NCI-H748 treated with DMSO at 0.1 percent for 48 hours (cell line): ENCODE measurements at regions not wholly inside any gene's neighbourhood (a gene's known extent, or its start where the extent isn't known, plus 50 kb on each side); places are given as distances from the start of the nearest gene placed in this dataset.

ENCODE experiments used
- DNase-seq: peaks from one replicate; lab custom pipeline; 2025; lab: John Stamatoyannopoulos, UW

- no peak for DNase-seq
These were observed 133.4 kb upstream of the KCNG1 start for GRCh38 chr20:51156041-51156982.

- DNase-seq = no peak
These were observed 132.1 kb upstream of the KCNG1 start for GRCh38 chr20:51154708-51155690.

GRCh38 chr20:51153867-51154707, 131.2 kb upstream of the KCNG1 start:
- DNase-seq = no peak

DNA sequence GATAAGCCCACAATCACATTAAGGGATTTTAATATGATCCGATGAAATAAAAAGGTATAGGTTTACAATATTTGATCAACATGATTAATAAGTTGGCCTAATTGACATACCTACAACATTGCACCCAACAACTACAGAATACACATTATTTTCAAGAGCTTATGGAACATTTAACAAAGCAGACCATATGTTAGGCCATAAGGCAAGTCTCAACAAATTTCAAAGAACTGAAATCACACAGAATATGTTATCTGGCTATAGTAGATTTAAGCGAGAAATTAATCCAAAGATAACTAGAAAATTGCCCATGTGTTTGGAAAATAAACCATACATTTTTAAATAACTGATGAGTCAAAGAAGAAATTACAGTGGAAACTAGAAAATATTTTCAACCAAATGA, 126.0 kb upstream of the KCNG1 start:
- DNase-seq = no peak

DNA sequence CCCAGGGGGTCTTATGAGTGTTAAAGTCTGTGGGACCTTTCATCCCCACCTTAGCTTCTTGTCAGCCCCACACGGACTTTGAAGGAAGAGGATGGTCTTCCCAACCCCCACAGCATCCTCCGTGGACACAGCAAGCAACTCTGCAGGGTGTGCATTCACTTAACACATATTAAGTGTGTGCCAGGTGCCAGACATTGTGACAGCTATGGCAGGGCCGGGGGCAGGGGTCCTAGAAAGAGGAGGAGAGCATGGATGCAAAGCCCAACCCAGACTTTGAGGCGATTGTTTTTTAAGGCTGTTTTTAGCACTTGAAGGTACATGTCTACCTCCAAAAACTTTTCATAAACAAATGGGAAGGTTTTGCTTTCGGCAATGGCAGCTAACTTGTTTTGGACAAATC, 121.6 kb upstream of the KCNG1 start:
- DNase-seq = no peak

- DNase-seq = no peak
These were observed 120.7 kb upstream of the KCNG1 start for GRCh38 chr20:51143652-51144051.

- DNase-seq = no peak
These were observed 119.5 kb upstream of the KCNG1 start for GRCh38 chr20:51142448-51142847.

DNA sequence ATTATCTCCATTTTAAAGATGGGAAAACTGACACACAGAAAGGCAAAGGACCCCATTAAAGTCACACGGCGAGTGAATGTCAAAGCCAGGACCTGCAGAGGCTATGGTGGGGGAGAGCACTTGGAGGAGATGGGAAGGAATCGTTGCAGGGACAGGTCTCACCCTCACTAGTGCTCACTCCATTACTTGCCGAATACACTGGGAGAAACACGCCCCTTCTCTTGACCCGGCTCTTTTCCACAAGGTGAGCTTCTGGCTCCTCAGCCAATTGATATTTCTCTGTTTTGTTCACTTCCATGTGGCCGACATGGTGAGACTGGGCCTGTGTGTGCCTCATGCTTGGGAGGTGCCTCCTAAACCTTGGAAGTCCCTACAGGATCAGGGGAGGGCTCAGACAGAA, 117.8 kb upstream of the KCNG1 start:
- no peak for DNase-seq

- DNase-seq = peak; percentile 30
These were observed 117.0 kb upstream of the KCNG1 start for GRCh38 chr20:51139891-51140290.

DNA sequence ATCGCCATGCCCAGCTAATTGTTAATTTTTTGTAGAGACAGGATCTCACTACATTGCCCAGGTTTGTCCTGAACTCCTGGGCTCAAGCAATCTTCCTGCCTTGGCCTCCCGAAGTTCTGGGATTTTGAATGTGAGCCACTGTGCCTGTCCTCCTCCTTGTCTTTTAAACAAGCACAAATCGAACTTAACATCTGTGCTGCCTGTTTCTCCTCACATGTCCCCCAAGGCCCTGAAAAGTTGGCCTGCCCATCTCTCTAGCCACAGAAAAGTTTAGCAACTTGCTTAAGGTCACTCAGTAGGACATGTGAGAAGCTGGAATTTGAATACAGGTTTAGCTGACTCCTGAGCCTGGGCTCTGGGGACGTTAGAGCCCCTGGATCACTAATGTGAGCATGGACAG, 115.7 kb upstream of the KCNG1 start:
- no peak for DNase-seq

DNA sequence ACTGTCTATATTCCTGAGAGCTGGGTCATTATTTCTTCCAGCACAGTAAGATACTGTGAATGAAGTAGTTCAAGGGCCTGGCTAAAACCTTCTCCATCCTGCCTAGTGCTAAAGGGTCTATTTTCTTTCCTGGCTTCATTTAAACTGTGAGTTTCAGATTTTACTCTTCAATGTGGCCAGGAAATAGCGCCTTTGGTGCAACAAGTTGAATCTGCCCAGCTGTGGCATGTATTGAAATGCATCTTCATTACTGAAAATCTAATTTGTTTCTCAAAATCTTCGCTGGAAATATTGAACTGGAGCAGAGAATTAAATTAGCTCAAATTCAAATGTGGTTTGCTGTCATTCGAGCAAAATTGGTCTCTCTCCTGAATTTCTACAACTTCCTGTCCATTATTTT, 114.6 kb upstream of the KCNG1 start:
- DNase-seq = no peak

- DNase-seq = no peak
These were observed 113.2 kb upstream of the KCNG1 start for GRCh38 chr20:51135926-51136715.

DNA sequence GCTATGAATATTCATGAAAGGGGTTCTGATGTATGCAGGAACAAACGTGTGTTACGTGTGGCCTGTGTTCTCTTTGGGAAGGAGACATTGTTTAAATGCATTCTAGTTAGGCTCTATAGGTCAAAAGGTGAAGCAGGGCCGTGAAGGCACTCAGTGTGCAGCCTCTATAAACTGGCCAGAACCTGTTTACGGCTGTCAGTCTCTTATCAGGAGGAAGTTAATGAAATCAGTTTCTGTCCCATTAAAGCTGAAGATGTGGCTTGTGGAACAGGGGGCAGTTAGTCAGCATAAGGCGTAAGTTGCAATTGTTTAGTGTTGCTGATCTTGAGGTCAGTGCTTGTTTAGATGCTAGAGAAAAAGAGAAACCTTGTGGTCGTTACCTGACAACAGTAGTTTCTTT, 111.5 kb upstream of the KCNG1 start:
- no peak for DNase-seq

DNA sequence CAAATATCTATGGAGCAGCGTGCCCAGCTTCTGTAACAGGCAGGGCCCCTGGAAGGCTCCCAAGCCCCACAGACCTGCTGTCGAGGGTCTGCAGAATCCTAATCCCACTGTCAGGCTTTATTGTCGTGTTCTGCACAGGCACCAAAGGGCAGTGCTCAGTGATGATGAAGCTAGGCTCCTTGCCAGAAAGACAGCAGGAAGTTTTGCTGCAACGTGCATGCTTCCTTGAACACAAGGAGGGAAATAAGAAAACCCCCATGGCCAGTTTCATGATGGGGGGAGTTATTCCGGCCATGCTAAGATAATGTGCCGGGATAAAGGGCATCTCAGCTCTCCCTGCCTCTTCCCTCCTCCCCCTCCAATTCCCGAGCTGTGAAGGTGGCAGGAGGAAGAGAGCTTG, 109.4 kb upstream of the KCNG1 start:
- DNase-seq = no peak

DNA sequence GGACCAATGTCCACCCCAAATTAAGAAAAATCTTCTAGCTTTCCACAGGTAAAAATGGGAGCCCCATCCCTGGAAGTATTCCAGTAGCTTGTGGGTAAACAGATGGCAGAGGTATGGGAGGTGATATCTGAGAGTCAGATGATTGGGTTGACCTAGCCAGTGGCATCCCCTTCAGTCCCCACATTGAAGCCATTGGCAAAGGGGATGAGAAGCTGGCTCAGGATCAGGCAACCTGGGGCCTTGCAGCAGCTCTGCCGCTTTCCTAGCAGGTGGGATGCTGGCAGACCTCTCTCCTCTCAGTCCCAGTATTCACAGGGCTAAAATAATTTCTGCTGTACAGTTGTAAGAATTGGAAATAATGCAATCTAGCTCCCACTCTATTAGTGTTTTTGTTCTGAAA, 108.9 kb upstream of the KCNG1 start:
- DNase-seq = no peak

- no peak for DNase-seq
These were observed 106.4 kb upstream of the KCNG1 start for GRCh38 chr20:51129147-51129776.

GRCh38 chr20:51128198-51128597, 105.3 kb upstream of the KCNG1 start:
- DNase-seq = no peak

DNA sequence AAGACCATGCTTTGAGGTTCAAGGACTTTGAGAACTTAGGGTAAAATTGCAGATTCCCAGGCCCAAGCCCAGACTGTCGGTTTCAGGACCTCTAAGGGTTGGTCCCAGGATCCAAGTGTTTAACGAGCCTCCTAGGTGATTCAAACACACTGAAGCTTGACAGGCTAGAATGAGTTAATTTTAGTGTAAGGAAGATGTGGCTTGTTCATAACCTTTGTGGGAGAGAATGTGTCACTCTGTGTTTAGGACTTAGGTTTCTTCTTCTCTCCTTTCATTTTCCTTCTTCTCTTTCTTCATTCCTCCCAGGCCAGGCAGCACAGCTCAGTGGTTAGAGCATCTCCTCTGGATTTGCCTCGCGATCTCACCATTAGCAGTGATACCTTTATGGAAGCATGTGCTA, 104.8 kb upstream of the KCNG1 start:
- DNase-seq = no peak

- DNase-seq = no peak
These were observed 103.4 kb upstream of the KCNG1 start for GRCh38 chr20:51126337-51126736.

GRCh38 chr20:51125780-51126179, 102.9 kb upstream of the KCNG1 start:
- no peak for DNase-seq

- DNase-seq = no peak
These were observed 102.2 kb upstream of the KCNG1 start for GRCh38 chr20:51125105-51125504.
